ENCODE measurements at regions not wholly inside any gene's neighbourhood (a gene's known extent, or its start where the extent isn't known, plus 50 kb on each side); places are given as distances from the start of the nearest gene placed in this dataset.

DNA sequence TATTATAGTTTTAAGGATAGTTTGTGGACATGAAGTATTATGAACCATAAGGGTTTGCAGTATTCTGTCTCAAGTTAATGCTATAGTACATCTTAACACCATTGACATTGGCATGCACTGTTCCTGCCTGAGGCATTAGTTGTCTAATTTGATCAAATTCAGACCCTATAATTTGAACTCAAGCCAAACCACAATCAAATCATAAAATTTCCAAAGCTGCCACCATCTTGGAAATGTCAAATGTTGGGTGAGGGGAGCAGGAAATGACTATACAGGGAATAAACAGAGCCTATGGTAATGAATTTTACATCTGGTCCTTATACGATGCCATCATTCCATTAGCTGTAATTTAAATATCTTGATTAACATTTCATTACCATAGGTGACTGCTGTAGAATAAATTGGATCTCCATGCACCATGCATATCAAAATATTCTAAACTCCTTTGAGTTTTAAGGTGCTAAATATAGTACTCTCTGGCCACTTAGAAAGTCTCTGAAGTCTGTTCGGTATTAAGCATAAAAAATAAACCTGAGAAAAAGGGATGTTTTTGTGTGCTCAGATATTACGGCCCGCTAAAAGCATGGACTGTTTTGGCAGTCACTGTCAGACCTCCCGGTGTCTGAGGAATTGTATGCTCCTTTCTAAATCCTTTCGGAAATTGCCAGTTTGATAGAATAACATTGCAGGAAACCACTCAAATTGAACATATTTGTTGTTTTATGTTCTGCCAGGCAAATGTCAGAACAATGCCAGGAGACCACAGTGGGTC, 257.7 kb downstream of the SPRY2 start:
- TF ChIP-seq YY1 (IDR thresholded peaks at IDR 0.05; ENCODE audit: insufficient read depth, insufficient read length): no peak
- TF ChIP-seq ZNF274 (IDR thresholded peaks at IDR 0.05; ENCODE audit: low read depth, low read length): no peak
- TF ChIP-seq SUZ12 (IDR thresholded peaks at IDR 0.05; ENCODE audit: extremely low read depth, insufficient read depth, insufficient read length): no peak
